Hepatocyte (in vitro differentiated cells): ENCODE measurements at regions not wholly inside any gene's neighbourhood (a gene's known extent, or its start where the extent isn't known, plus 50 kb on each side); places are given as distances from the start of the nearest gene placed in this dataset.
"Not testable (repeated sequence)": the region's sequence is repeated elsewhere in the genome, so short reads cannot be mapped to it uniquely, and the experiment has no call there.

Source experiments
- DNase-seq: peaks from one replicate; pipeline ENCODE4 v3.0.0-alpha.2; 2016; ENCODE audit warnings: low spot score
- H2AFZ ChIP-seq: fragments of 200-600 bp; sonication (generic); 2 replicates; pipeline ENCODE4 v1.6.0; 2016; ENCODE audit warnings: antibody characterized with exemption, mild to moderate bottlenecking
- H3K27ac ChIP-seq: fragments of 200-600 bp; sonication (generic); 2 replicates; pipeline ENCODE4 v1.5.1; 2016; ENCODE audit warnings: mild to moderate bottlenecking
- H3K27me3 ChIP-seq: fragments of 200-600 bp; sonication (generic); 2 replicates; pipeline ENCODE4 v1.6.1; 2016
- H3K36me3 ChIP-seq: fragments of 200-600 bp; sonication (generic); replicated peaks from 2 replicates; pipeline ENCODE4 v1.5.1; 2016; ENCODE audit warnings: low read depth; ENCODE audit not compliant: insufficient read depth
- H3K4me1 ChIP-seq: fragments of 200-600 bp; sonication (generic); 2 replicates; pipeline ENCODE4 v1.5.1; 2016; ENCODE audit warnings: mild to moderate bottlenecking, moderate library complexity; ENCODE audit not compliant: insufficient read depth
- H3K4me2 ChIP-seq: fragments of 200-600 bp; sonication (generic); 2 replicates; pipeline ENCODE4 v1.6.0; 2016
- H3K4me3 ChIP-seq: fragments of 200-600 bp; sonication (generic); 2 replicates; pipeline ENCODE4 v1.5.1; 2016; ENCODE audit warnings: mild to moderate bottlenecking
- H3K79me2 ChIP-seq: fragments of 200-600 bp; sonication (generic); 2 replicates; pipeline ENCODE4 v1.6.0; 2017; ENCODE audit warnings: mild to moderate bottlenecking
- H3K9me2 ChIP-seq: fragments of 200-600 bp; sonication (generic); replicated peaks from 2 replicates; pipeline ENCODE4 v1.6.0; 2017; ENCODE audit warnings: mild to moderate bottlenecking; ENCODE audit not compliant: insufficient read depth
- H3K9me3 ChIP-seq: fragments of 200-600 bp; sonication (generic); 2 replicates; pipeline ENCODE4 v1.5.1; 2016; ENCODE audit warnings: low read depth, mild to moderate bottlenecking
- H4K20me1 ChIP-seq: fragments of 200-600 bp; sonication (generic); 2 replicates; pipeline ENCODE4 v1.6.0; 2016; ENCODE audit warnings: mild to moderate bottlenecking; ENCODE audit not compliant: insufficient read depth, poor library complexity, severe bottlenecking
- CTCF ChIP-seq: fragments of 200-600 bp; sonication (generic); IDR thresholded peaks from 2 replicates; pipeline ENCODE4 v1.5.1; 2016; ENCODE audit warnings: antibody characterized with exemption, mild to moderate bottlenecking; ENCODE audit not compliant: poor library complexity
- EZH2 ChIP-seq: fragments of 200-600 bp; sonication (generic); IDR thresholded peaks from 2 replicates; pipeline ENCODE4 v1.6.1; 2016; ENCODE audit warnings: antibody characterized with exemption, mild to moderate bottlenecking, borderline replicate concordance
- EZH2phosphoT487 ChIP-seq: fragments of 200-600 bp; sonication (generic); IDR thresholded peaks from one replicate; pipeline ENCODE4 v1.6.1; 2018; ENCODE audit warnings: antibody characterized with exemption, mild to moderate bottlenecking, low read depth, moderate library complexity; ENCODE audit not compliant: unreplicated experiment, severe bottlenecking
- WGBS: methylation state at CpG from one replicate; pipeline ENCODE4 v1.1.6; 2016; ENCODE audit warnings: low lambda C conversion rate; ENCODE audit errors: missing lambda C conversion rate; 5-methylcytosine and 5-hydroxymethylcytosine counted together

- 64% methylated on average over 4 of the region's 4 CpGs for WGBS
- Histone ChIP-seq H3K79me2 (no peaks in the 10 kb centered on the region), H3K27ac (no peak overlapping the region), H4K20me1 (no peaks in the 10 kb centered on the region), H3K4me1 (no peaks in the 10 kb centered on the region), H3K9me2 (no peaks in the 10 kb centered on the region), H3K4me2 (no peak overlapping the region), H3K27me3 (no peaks in the 10 kb centered on the region), H3K36me3 (no peaks in the 10 kb centered on the region), H3K9me3 (peaks cover 80% of the 10 kb centered on the region), H3K4me3 (no peak overlapping the region), H2AFZ (no peak overlapping the region)
- DNase-seq, result no peak
- TF ChIP-seq EZH2 (no peak), CTCF (no peak), EZH2phosphoT487 (no peak)
Observed at GRCh38 chr21:7947422-7947821, 2574.0 kb upstream of the TPTE start.

- H3K9me3 ChIP-seq, result peaks cover 84% of the 10 kb centered on the region
Observed at GRCh38 chr21:7948727-7949126, 2572.7 kb upstream of the TPTE start.

GRCh38 chr21:7949882-7950281 lies 2571.5 kb upstream of the TPTE start:
- not testable (repeated sequence) for H3K27ac ChIP-seq, H3K27me3 ChIP-seq, H3K4me3 ChIP-seq, H3K9me2 ChIP-seq, H4K20me1 ChIP-seq, DNase-seq, H3K4me2 ChIP-seq, H3K36me3 ChIP-seq, H3K79me2 ChIP-seq, H3K4me1 ChIP-seq, H2AFZ ChIP-seq
- 44% methylated on average over 6 of the region's 6 CpGs for WGBS
- H3K9me3 ChIP-seq, result peaks cover 84% of the 10 kb centered on the region

More at GRCh38 chr21:7948727-7949126, 2572.7 kb upstream of the TPTE start:
- H3K27me3 ChIP-seq, H2AFZ ChIP-seq, H4K20me1 ChIP-seq, H3K79me2 ChIP-seq, H3K9me2 ChIP-seq, H3K36me3 ChIP-seq, H3K4me2 ChIP-seq, DNase-seq, H3K27ac ChIP-seq, H3K4me3 ChIP-seq, H3K4me1 ChIP-seq: not testable (repeated sequence)
- WGBS, result 72% methylated on average over 7 of the region's 7 CpGs

- H3K9me2 ChIP-seq, result no peaks in the 10 kb centered on the region
- H3K36me3 ChIP-seq, result no peaks in the 10 kb centered on the region
- WGBS, result 75% methylated on average over 14 of the region's 14 CpGs
- H3K79me2 ChIP-seq, result no peaks in the 10 kb centered on the region
- H3K4me3 ChIP-seq, result no peak overlapping the region
- H4K20me1 ChIP-seq, result no peaks in the 10 kb centered on the region
- no peaks in the 10 kb centered on the region for H3K27me3 ChIP-seq
- peaks cover 84% of the 10 kb centered on the region for H3K9me3 ChIP-seq
- no peak overlapping the region for H2AFZ ChIP-seq
- H3K4me2 ChIP-seq, result no peak overlapping the region
- no peaks in the 10 kb centered on the region for H3K4me1 ChIP-seq
- no peak for TF ChIP-seq EZH2
- TF ChIP-seq CTCF, result no peak
- TF ChIP-seq EZH2phosphoT487, result no peak
- no peak overlapping the region for H3K27ac ChIP-seq
- DNase-seq, result no peak
Observed at GRCh38 chr21:7951854-7952519, 2569.4 kb upstream of the TPTE start.
